OCI-LY7 (cell line): ENCODE measurements at regions not wholly inside any gene's neighbourhood (a gene's known extent, or its start where the extent isn't known, plus 50 kb on each side); places are given as distances from the start of the nearest gene placed in this dataset.

ENCODE experiments used
- CTCF ChIP-seq: fragments of 200-600 bp; sonication (generic); conservative IDR thresholded peaks from 2 replicates; pipeline ENCODE4 v1.5.1; 2014; ENCODE audit warnings: mild to moderate bottlenecking, antibody characterized with exemption, low read length, moderate library complexity, mixed read lengths
- EZH2phosphoT487 ChIP-seq: fragments of 200-600 bp; sonication (generic); IDR thresholded peaks from 2 replicates; pipeline ENCODE4 v1.6.1; 2018; ENCODE audit warnings: low read depth, borderline replicate concordance, mild to moderate bottlenecking, mixed run types, antibody characterized with exemption, low read length, moderate library complexity, mixed read lengths

GRCh38 chr12:68532204-68532886 is 78.4 kb upstream of the RAP1B start:
- no peak for TF ChIP-seq CTCF
- no peak for TF ChIP-seq EZH2phosphoT487
